ENCODE measurements at regions not wholly inside any gene's neighbourhood (a gene's known extent, or its start where the extent isn't known, plus 50 kb on each side); places are given as distances from the start of the nearest gene placed in this dataset.
A peak's percentile ranks its signal among the peaks of the same experiment; 100 is the strongest.

DNA sequence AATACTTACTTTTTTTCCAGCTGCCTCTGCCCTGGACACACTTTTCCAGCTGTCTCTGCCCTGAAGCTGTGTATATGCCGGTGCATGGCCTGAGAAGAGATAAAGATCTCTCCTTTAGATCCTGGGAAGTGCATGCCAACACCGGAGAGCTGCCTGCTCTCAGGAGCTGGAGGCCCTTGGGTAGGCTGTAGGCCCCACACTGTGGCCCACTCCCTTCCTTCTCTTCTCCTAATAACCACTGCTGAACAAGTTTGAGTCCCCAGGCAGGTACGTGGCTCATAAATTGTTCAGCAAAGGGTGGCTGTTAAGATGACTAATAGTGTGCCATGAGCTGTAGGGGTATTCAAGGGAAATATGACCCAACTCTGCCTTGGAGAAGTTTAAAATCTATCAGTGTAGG, 102.5 kb downstream of the CD24 start:
- intact Hi-C loops (cut with micrococcal nuclease): no loop called here
- H3K27me3 ChIP-seq (ENCODE audit: control insufficient read depth in 2 of 2, insufficient read depth in 2 of 2, low read length in 2 of 2): no peaks in the 10 kb centered on the region
- FAIRE-seq (no peak), DNase-seq (ENCODE audit: extremely low read depth in 1 of 4, low spot score in 3 of 4) (no peak), ATAC-seq (no peak)
- no peaks in the 10 kb centered on the region for H3K9me3 ChIP-seq (replicated peaks; ENCODE audit: control insufficient read depth, insufficient read depth, low read depth, low read length)
- ChIA-PET POLR2A (interaction anchor here (0.6 to 1.1 kb wide), 2 partner anchors 13 to 15 kb away, joined by 3 read pairs; no protein-coding TSS in a partner anchor), CTCF (ENCODE audit: low intra/inter-chr PET ratio) (no interaction called here)
- WGBS (ENCODE audit: insufficient coverage, low coverage, missing lambda C conversion rate): 40% methylated on average over 3 of the region's 3 CpGs
- 0 out of 2 replicates have a peak overlapping the region, but pooled peaks have one; percentile 11 for H2AFZ ChIP-seq (ENCODE audit: low read depth, low read length)
- no peak overlapping the region for H3K4me2 ChIP-seq (ENCODE audit: insufficient read depth, low read length)
- H3K9ac ChIP-seq (ENCODE audit: insufficient read depth in 1 of 2, low read depth in 2 of 2, low read length in 2 of 2): no peak overlapping the region; a peak in 1 of 4 replicates
- TF ChIP-seq TARDBP (IDR thresholded peaks at IDR 0.05): no peak
- no peak overlapping the region for H3K4me3 ChIP-seq
- H3K27ac ChIP-seq (ENCODE audit: extremely low read depth, low read depth, low read length): no peak overlapping the region
- H3K79me2 ChIP-seq (ENCODE audit: control insufficient read depth, insufficient read depth, low read length): no peaks in the 10 kb centered on the region
- in situ Hi-C loops (cut with MboI): no loop called here
- no peaks in the 10 kb centered on the region for H3K36me3 ChIP-seq (ENCODE audit: control insufficient read depth, insufficient read depth, low read length)
- no peaks in the 10 kb centered on the region for H3K4me1 ChIP-seq (replicated peaks in 1 of 2; ENCODE audit: control insufficient read depth in 2 of 2, insufficient read depth in 2 of 2, low read length in 2 of 2)
- H4K20me1 ChIP-seq (replicated peaks; ENCODE audit: control insufficient read depth, insufficient read depth, low read length): no peaks in the 10 kb centered on the region
- no peaks in the 10 kb centered on the region for H3K9me1 ChIP-seq (ENCODE audit: control insufficient read depth, insufficient read depth, low read length)
- BruUV-seq (replicated peaks): no TSS peak

DNA sequence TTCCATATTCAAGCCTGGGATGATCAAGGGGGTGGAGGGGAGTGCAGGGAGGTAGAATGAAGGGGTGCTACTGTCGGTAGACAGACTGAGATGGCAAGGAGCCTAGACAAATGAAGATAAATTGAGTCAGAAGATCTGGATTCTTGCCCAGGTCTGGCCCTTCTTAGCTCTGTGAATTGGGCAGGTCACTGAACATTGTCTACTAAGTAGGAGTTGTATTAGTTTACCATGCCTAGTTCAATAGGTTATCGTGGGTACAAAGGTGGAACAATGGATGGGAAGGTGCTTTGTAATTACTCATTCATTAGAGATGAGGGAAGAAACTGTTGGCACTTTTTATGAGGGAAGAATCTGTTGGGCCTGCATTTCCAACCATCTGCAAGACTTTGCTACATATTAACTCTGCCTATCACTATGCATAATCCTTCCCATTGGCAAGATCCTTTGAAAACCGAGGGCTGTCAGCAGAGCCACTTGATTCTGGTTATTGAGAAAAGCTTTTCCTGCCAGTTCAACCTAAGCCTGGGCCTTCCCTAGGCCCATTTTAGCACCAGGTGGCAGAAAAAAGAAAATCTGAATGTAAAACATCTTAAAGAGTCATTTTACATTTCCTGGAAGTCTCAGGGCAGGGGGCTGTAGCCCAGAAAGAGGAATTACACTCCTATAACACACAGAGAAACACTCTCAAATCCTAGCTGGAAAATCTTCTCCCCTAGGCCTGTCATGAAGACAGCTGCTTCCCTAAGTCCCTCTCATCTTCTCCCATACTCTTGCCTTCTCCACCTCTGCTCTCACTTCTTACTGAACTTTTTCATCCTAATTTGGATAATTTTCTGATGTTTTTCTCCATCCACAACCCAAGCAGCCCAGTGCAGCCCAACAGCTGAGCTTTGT, 103.5 kb downstream of the CD24 start:
- DNase-seq (ENCODE audit: extremely low read depth in 1 of 4, low spot score in 3 of 4): no peak
- Histone ChIP-seq H3K9me1 (ENCODE audit: control insufficient read depth, insufficient read depth, low read length) (no peaks in the 10 kb centered on the region), H3K9me3 (replicated peaks; ENCODE audit: control insufficient read depth, insufficient read depth, low read depth, low read length) (no peaks in the 10 kb centered on the region), H3K36me3 (ENCODE audit: control insufficient read depth, insufficient read depth, low read length) (no peaks in the 10 kb centered on the region), H3K9ac (ENCODE audit: insufficient read depth in 1 of 2, low read depth in 2 of 2, low read length in 2 of 2) (no peak overlapping the region), H3K27ac (ENCODE audit: extremely low read depth, low read depth, low read length) (no peak overlapping the region), H2AFZ (ENCODE audit: low read depth, low read length) (no peak overlapping the region), H3K4me3 (no peak overlapping the region), H3K4me2 (ENCODE audit: insufficient read depth, low read length) (no peak overlapping the region), H3K27me3 (ENCODE audit: control insufficient read depth in 2 of 2, insufficient read depth in 2 of 2, low read length in 2 of 2) (no peaks in the 10 kb centered on the region), H4K20me1 (replicated peaks; ENCODE audit: control insufficient read depth, insufficient read depth, low read length) (no peaks in the 10 kb centered on the region), H3K4me1 (replicated peaks in 1 of 2; ENCODE audit: control insufficient read depth in 2 of 2, insufficient read depth in 2 of 2, low read length in 2 of 2) (0 out of 5 replicates have a peak, but pooled peaks cover 0 to 3% of the 10 kb centered on the region in 2 experiments), H3K79me2 (ENCODE audit: control insufficient read depth, insufficient read depth, low read length) (no peaks in the 10 kb centered on the region)
- ATAC-seq: no peak
- in situ Hi-C loops (cut with MboI): no loop called here
- ChIA-PET POLR2A (interaction anchor here (0.6 to 1.3 kb wide), 4 partner anchors 12 to 31 kb away, joined by 3 read pairs; no protein-coding TSS in a partner anchor), CTCF (ENCODE audit: low intra/inter-chr PET ratio) (no interaction called here)
- BruUV-seq (replicated peaks): no TSS peak
- intact Hi-C loops (cut with micrococcal nuclease): no loop called here
- FAIRE-seq: no peak
- no peak for TF ChIP-seq ZNF764 (CRISPR knock-in tag; IDR thresholded peaks at IDR 0.05; ENCODE audit: low read depth)
- 5% methylated on average over 3 of the region's 3 CpGs for WGBS (ENCODE audit: insufficient coverage, low coverage, missing lambda C conversion rate)

Data from K562 (cell line).